AG04449 (cell line): ENCODE measurements at regions not wholly inside any gene's neighbourhood (a gene's known extent, or its start where the extent isn't known, plus 50 kb on each side); places are given as distances from the start of the nearest gene placed in this dataset.
"Not testable (repeated sequence)": the region's sequence is repeated elsewhere in the genome, so short reads cannot be mapped to it uniquely, and the experiment has no call there.

Experiments used
- CTCF ChIA-PET: fragments of 350-600 bp; formaldehyde crosslinking; extraction: SDS; loops from one replicate; lab custom pipeline; 2021; ENCODE audit warnings: antibody characterized with exemption; lab: Yijun Ruan, JAX
- POLR2A ChIA-PET: fragments of 400-600, 350-600 bp; formaldehyde crosslinking; extraction: SDS; loops from one replicate; lab custom pipeline; 2020; ENCODE audit warnings: antibody characterized with exemption, inconsistent platforms; lab: Yijun Ruan, JAX
- DNase-seq: peaks from one replicate; pipeline ENCODE4 v3.0.0-alpha.2; 2010; ENCODE audit warnings: low read depth, low spot score
- H3K4me3 ChIP-seq: 2 replicates; pipeline ENCODE4 v1.5.1; 2011; ENCODE audit warnings: low read depth, mild to moderate bottlenecking, control low read depth, low read length
- CTCF ChIP-seq: IDR thresholded peaks from one replicate; pipeline ENCODE4 v1.5.1; 2011; ENCODE audit warnings: mild to moderate bottlenecking, moderate library complexity, low read length, control low read depth, inconsistent platforms; ENCODE audit not compliant: insufficient read depth; ENCODE audit errors: missing control alignments

GRCh38 chr9:36471359-36471758, 71.3 kb upstream of the RNF38 start:
- H3K4me3 ChIP-seq = no peak overlapping the region
- no peak for TF ChIP-seq CTCF
- DNase-seq = no peak
- CTCF ChIA-PET = interaction anchor here (1.0 to 2.4 kb wide), 3 partner anchors 13 to 62 kb away, joined by 3 to 9 read pairs (median 4); no protein-coding TSS in a partner anchor
- POLR2A ChIA-PET = no interaction called here

DNA sequence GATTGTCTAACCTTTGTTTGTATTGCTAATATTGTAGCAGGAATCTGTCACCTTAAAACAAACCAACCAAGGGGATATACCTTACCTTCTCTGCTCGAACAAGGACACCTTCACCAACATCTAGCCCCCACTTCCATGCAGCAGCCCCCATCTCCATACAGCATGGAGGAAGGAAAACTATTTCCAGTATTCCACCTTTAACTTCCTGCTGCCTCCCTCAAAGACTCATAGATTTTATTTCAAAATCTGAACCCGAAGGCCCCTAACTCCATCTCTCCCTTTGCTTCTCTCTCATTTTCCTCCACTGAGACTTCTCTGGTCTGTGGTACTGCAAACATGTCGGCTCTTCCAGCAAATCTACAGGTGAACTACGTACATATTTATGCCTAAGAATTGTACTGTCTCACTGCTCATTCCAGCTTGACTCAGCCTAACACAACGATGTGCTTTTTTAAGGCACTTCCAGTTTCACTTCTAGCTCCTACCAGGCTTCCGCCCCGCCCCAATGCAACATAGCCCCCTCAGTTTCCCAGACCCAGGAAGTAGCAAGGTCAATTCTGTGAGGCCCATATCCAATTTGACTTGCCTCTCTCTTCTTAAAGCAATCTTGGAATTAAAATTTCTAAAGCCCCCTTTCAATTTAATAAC, 70.7 kb upstream of the RNF38 start:
- TF ChIP-seq CTCF = no peak
- peak overlapping the region; percentile 6 for H3K4me3 ChIP-seq
- DNase-seq = no peak
- CTCF ChIA-PET = interaction anchor here (0.7 to 2.4 kb wide), 5 partner anchors 10 to 85 kb away, joined by 3 to 10 read pairs (median 4); no protein-coding TSS in a partner anchor
- POLR2A ChIA-PET = no interaction called here

GRCh38 chr9:36463467-36463866, 63.4 kb upstream of the RNF38 start:
- no peak overlapping the region for H3K4me3 ChIP-seq
- TF ChIP-seq CTCF = no peak
- POLR2A ChIA-PET = no interaction called here
- CTCF ChIA-PET = interaction anchor here (0.6 to 2.7 kb wide), 4 partner anchors 13 to 56 kb away, joined by 3 to 9 read pairs (median 4); no protein-coding TSS in a partner anchor
- no peak for DNase-seq

DNA sequence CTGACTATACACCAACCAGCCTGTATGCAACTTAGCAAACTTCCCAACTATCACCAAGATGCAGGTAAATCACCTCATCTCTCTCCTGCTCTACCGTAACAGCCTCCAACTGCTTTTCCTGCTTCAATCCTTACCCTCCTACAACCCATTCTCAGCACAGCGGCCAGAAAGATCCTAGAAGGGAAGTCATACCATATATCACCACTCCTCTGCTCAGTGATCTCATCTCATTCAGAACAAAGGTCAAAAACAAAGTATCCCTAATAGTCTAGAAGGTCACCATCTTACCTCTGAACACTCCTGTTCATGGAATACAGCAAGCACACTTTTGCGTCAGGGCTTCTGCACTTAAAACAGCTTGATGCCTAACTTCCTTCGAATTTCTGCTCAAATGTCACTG, 62.2 kb upstream of the RNF38 start:
- DNase-seq = no peak
- TF ChIP-seq CTCF = no peak
- CTCF ChIA-PET = interaction anchor here (1.5 to 3.0 kb wide), 3 partner anchors 12 to 55 kb away, joined by 5 to 11 read pairs (median 9); no protein-coding TSS in a partner anchor
- H3K4me3 ChIP-seq = no peak overlapping the region
- POLR2A ChIA-PET = no interaction called here

- ChIA-PET CTCF (interaction anchor here (1.5 to 3.0 kb wide), 4 partner anchors 11 to 54 kb away, joined by 4 to 31 read pairs (median 11); no protein-coding TSS in a partner anchor), POLR2A (interaction anchor here (0.7 kb wide), 1 partner anchor 25 kb away, joined by 4 read pairs; no protein-coding TSS in a partner anchor)
- H3K4me3 ChIP-seq = no peak overlapping the region
- DNase-seq = peak; percentile 5
- TF ChIP-seq CTCF = no peak
Measured at GRCh38 chr9:36461323-36461722, 61.3 kb upstream of the RNF38 start.

DNA sequence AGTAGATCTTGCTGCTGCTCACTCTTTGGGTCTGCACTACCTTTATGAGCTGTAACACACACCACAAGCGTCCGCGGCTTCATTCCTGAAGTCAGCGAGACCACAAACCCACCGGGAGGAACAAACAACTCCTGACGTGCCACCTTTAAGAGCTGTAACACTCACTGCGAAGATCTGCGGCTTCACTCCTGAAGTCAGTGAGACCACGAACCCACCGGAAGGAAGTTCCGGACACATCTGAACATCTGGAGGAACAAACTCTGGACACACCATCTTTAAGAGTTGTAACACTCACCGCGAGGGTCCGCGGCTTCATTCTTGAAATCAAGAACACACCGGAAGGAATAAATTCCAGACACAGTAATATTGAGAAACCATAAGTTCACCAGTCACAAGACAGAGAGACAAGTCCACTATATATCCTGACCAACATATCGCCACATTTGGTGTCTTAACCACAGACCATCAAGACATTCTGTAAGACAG, 58.4 kb upstream of the RNF38 start:
- POLR2A ChIA-PET, H3K4me3 ChIP-seq, DNase-seq: not testable (repeated sequence)
- CTCF ChIA-PET = interaction anchor here (1.0 to 2.9 kb wide), 4 partner anchors 13 to 97 kb away, joined by 3 to 15 read pairs (median 8); no protein-coding TSS in a partner anchor
